H1 (cell line): ENCODE measurements at regions not wholly inside any gene's neighbourhood (a gene's known extent, or its start where the extent isn't known, plus 50 kb on each side); places are given as distances from the start of the nearest gene placed in this dataset.

ENCODE experiments used
- CTCF ChIA-PET: fragments of 300-600 bp; sonication (Branson Sonifier 250); formaldehyde crosslinking; loops from one replicate; lab custom pipeline; 2021; ENCODE audit not compliant: partially characterized antibody; lab: Charles Lee
- POLR2A ChIA-PET: fragments of 300-600 bp; sonication (Branson Sonifier 250); formaldehyde crosslinking; loops from one replicate; lab custom pipeline; 2021; ENCODE audit warnings: inconsistent platforms; ENCODE audit not compliant: partially characterized antibody; lab: Charles Lee
- DNase-seq, 2 experiments: peaks; one replicate each; pipeline versions ENCODE4 v3.0.0 to v3.0.0-alpha.2; 2010 to 2022; ENCODE audit warnings: low spot score in 2 of 2, low read depth in 1 of 2, mixed read lengths in 1 of 2
- FAIRE-seq: peaks from 2 replicates; lab custom pipeline; 2011; peaks lifted over from hg19 to GRCh38; lab: Jason Lieb, UNC
- H2AFZ ChIP-seq: 2 replicates; pipeline ENCODE4 v1.8.1; 2012; ENCODE audit warnings: low read length, inconsistent platforms
- H2AK5ac ChIP-seq: 2 replicates; pipeline ENCODE4 v1.6.1; 2013; ENCODE audit warnings: low read depth, low read length
- H2BK120ac ChIP-seq: replicated peaks from 2 replicates; pipeline ENCODE3; 2013; ENCODE audit warnings: low read depth, low read length, inconsistent platforms
- H2BK12ac ChIP-seq: 2 replicates; pipeline ENCODE4 v1.6.1; 2013; ENCODE audit warnings: low read depth, low read length
- H2BK15ac ChIP-seq: 2 replicates; pipeline ENCODE4 v1.6.1; 2013; ENCODE audit warnings: low read length
- H2BK20ac ChIP-seq: 2 replicates; pipeline ENCODE4 v1.6.1; 2013; ENCODE audit warnings: low read length
- H2BK5ac ChIP-seq: 2 replicates; pipeline ENCODE4 v1.6.1; 2013; ENCODE audit warnings: low read depth, low read length
- H3K14ac ChIP-seq: 2 replicates; pipeline ENCODE4 v1.6.1; 2013; ENCODE audit warnings: inconsistent platforms; ENCODE audit not compliant: insufficient read length
- H3K18ac ChIP-seq: 2 replicates; pipeline ENCODE4 v1.6.1; 2013; ENCODE audit warnings: low read length; ENCODE audit errors: extremely low read depth
- H3K23ac ChIP-seq: 2 replicates; pipeline ENCODE4 v1.6.1; 2013; ENCODE audit warnings: inconsistent platforms; ENCODE audit not compliant: insufficient read length
- H3K23me2 ChIP-seq: 2 replicates; pipeline ENCODE4 v1.6.1; 2013; ENCODE audit warnings: low read depth, low read length
- H3K27ac ChIP-seq: 2 replicates; pipeline ENCODE4 v1.6.1; 2011; ENCODE audit warnings: low read depth, low read length, inconsistent platforms
- H3K27me3 ChIP-seq, 4 experiments: replicated peaks in 1 of 4; 1 replicate in 1 of 4; 2 replicates in 3 of 4; pipeline versions ENCODE4 v1.6.1 to v1.8.1; 2011 to 2013; ENCODE audit warnings: low read length in 3 of 4, mild to moderate bottlenecking in 3 of 4, inconsistent platforms in 2 of 4, mixed read lengths in 2 of 4, moderate library complexity in 1 of 4; ENCODE audit not compliant: control insufficient read depth in 3 of 4, insufficient read depth in 3 of 4; ENCODE audit errors: extremely low read depth in 1 of 4
- H3K36me3 ChIP-seq, 4 experiments: 2 replicates each; pipeline versions ENCODE4 v1.6.1 to v1.8.1; 2011 to 2013; ENCODE audit warnings: mild to moderate bottlenecking in 4 of 4, low read length in 3 of 4, moderate library complexity in 2 of 4, control low read depth in 1 of 4, inconsistent platforms in 1 of 4; ENCODE audit not compliant: insufficient read depth in 4 of 4, control insufficient read depth in 2 of 4
- H3K4ac ChIP-seq: replicated peaks from 2 replicates; pipeline ENCODE3; 2013; ENCODE audit warnings: low read length, low read depth, mixed read lengths, inconsistent platforms; ENCODE audit not compliant: insufficient read length
- H3K4me1 ChIP-seq, 4 experiments: replicated peaks in 1 of 4; 1 replicate in 1 of 4; 2 replicates in 3 of 4; pipeline versions ENCODE4 v1.6.1 to v1.8.1; 2011 to 2013; ENCODE audit warnings: low read length in 3 of 4, inconsistent platforms in 2 of 4, mixed read lengths in 1 of 4; ENCODE audit not compliant: insufficient read depth in 4 of 4, control insufficient read depth in 3 of 4
- H3K4me2 ChIP-seq, 2 experiments: 2 replicates each; pipeline versions ENCODE4 v1.6.1 to v1.8.1; 2011 to 2013; ENCODE audit warnings: low read depth in 2 of 2, low read length in 2 of 2, control low read depth in 1 of 2, inconsistent platforms in 1 of 2, mild to moderate bottlenecking in 1 of 2; ENCODE audit not compliant: insufficient read depth in 1 of 2
- H3K4me3 ChIP-seq, 4 experiments: fragments of 200-600, 300-600 bp in 1 of 4; sonication (generic), shearing (Covaris generic), sonication (Bioruptor Twin) in 1 of 4; 2 replicates each; pipeline versions ENCODE4 v1.5.1 to v1.8.1; 2011 to 2016; ENCODE audit warnings: low read length in 4 of 4, low read depth in 3 of 4, control low read depth in 2 of 4, inconsistent platforms in 2 of 4, mild to moderate bottlenecking in 2 of 4, mixed read lengths in 1 of 4, moderate library complexity in 1 of 4; ENCODE audit not compliant: insufficient read depth in 2 of 4; ENCODE audit errors: extremely low read depth in 1 of 4
- H3K56ac ChIP-seq: replicated peaks from 2 replicates; pipeline ENCODE3; 2013; ENCODE audit warnings: low read depth, mild to moderate bottlenecking, mixed read lengths, low read length, inconsistent platforms; ENCODE audit not compliant: insufficient read length
- H3K79me1 ChIP-seq: 2 replicates; pipeline ENCODE4 v1.6.1; 2013; ENCODE audit warnings: low read depth, low read length, control low read depth
- H3K79me2 ChIP-seq, 2 experiments: 2 replicates each; pipeline versions ENCODE4 v1.6.1 to v1.8.1; 2012 to 2013; ENCODE audit warnings: low read length in 2 of 2, mild to moderate bottlenecking in 2 of 2, inconsistent platforms in 1 of 2; ENCODE audit not compliant: insufficient read depth in 2 of 2, control insufficient read depth in 1 of 2
- H3K9ac ChIP-seq, 4 experiments: replicated peaks in 1 of 4; 1 replicate in 1 of 4; 2 replicates in 3 of 4; pipeline versions ENCODE4 v1.6.1 to v1.8.1; 2011 to 2013; ENCODE audit warnings: low read depth in 3 of 4, low read length in 3 of 4, control low read depth in 2 of 4, mild to moderate bottlenecking in 2 of 4, moderate library complexity in 2 of 4, inconsistent platforms in 1 of 4; ENCODE audit errors: extremely low read depth in 1 of 4
- H3K9me3 ChIP-seq, 2 experiments: 2 replicates each; pipeline versions ENCODE4 v1.6.1 to v1.8.1; 2012 to 2013; ENCODE audit warnings: mild to moderate bottlenecking in 2 of 2, moderate library complexity in 2 of 2, control low read depth in 1 of 2, inconsistent platforms in 1 of 2, low read depth in 1 of 2, low read length in 1 of 2, mixed read lengths in 1 of 2; ENCODE audit not compliant: insufficient read depth in 2 of 2
- H4K20me1 ChIP-seq, 2 experiments: replicated peaks in 1 of 2; 2 replicates each; pipeline versions ENCODE3 to v1.8.1; 2011 to 2013; ENCODE audit warnings: inconsistent platforms in 2 of 2, low read length in 2 of 2, mild to moderate bottlenecking in 1 of 2; ENCODE audit not compliant: insufficient read depth in 2 of 2, control insufficient read depth in 1 of 2
- H4K5ac ChIP-seq: 2 replicates; pipeline ENCODE4 v1.6.1; 2013; ENCODE audit warnings: low read length, low read depth, mixed read lengths, inconsistent platforms; ENCODE audit not compliant: insufficient read length
- H4K8ac ChIP-seq: 2 replicates; pipeline ENCODE4 v1.8.0; 2013; ENCODE audit warnings: mild to moderate bottlenecking, moderate library complexity, low read length, inconsistent platforms; ENCODE audit not compliant: insufficient read depth; ENCODE audit errors: extremely low read depth
- H4K91ac ChIP-seq: replicated peaks from 2 replicates; pipeline ENCODE3; 2013; ENCODE audit warnings: low read length, mixed read lengths, inconsistent platforms; ENCODE audit not compliant: insufficient read length
- BRCA1 ChIP-seq: IDR thresholded peaks from 2 replicates; pipeline ENCODE4 v1.6.1; 2012; ENCODE audit warnings: low read depth, low read length, improper control_type of control experiment
- EP300 ChIP-seq, 2 experiments: IDR thresholded peaks; 1 replicate in 1 of 2; 2 replicates in 1 of 2; pipeline ENCODE4 v1.6.1; 2011 to 2012; ENCODE audit warnings: low read depth in 2 of 2, low read length in 2 of 2, mild to moderate bottlenecking in 2 of 2, borderline replicate concordance in 1 of 2, inconsistent platforms in 1 of 2, moderate library complexity in 1 of 2
- MAX ChIP-seq: IDR thresholded peaks from 2 replicates; pipeline ENCODE4 v1.6.1; 2012; ENCODE audit warnings: inconsistent platforms
- SIN3A ChIP-seq, 2 experiments: IDR thresholded peaks in 1 of 2; conservative IDR thresholded peaks in 1 of 2; 2 replicates each; pipeline ENCODE4 v1.6.1; 2011 to 2012; ENCODE audit warnings: low read length in 2 of 2, improper control_type of control experiment in 1 of 2, low read depth in 1 of 2, mild to moderate bottlenecking in 1 of 2
- SP1 ChIP-seq: IDR thresholded peaks from 2 replicates; pipeline ENCODE4 v1.6.1; 2011; ENCODE audit warnings: low read depth, low read length
- WGBS, 2 experiments: shearing (Covaris generic) in 1 of 2; methylation state at CpG; one replicate each; pipeline versions ENCODE4 v1.1.6 to v1.1.7; 2013 to 2015; ENCODE audit warnings: low lambda C conversion rate in 2 of 2, mixed read lengths in 2 of 2, inconsistent platforms in 1 of 2, low coverage in 1 of 2, missing lambda C conversion rate in 1 of 2; ENCODE audit not compliant: insufficient replicate concordance in 2 of 2, insufficient coverage in 1 of 2, insufficient read length in 1 of 2; ENCODE audit errors: extremely low coverage in 1 of 2, missing lambda C conversion rate in 1 of 2; 5-methylcytosine and 5-hydroxymethylcytosine counted together

- H2BK20ac ChIP-seq = no peak overlapping the region
- H3K4me2 ChIP-seq = no peak overlapping the region
- DNase-seq (no peak), FAIRE-seq (no peak)
- no peak overlapping the region for H2BK5ac ChIP-seq
- H3K9me3 ChIP-seq = no peaks in the 10 kb centered on the region
- H2BK120ac ChIP-seq = no peak overlapping the region
- H3K56ac ChIP-seq = no peak overlapping the region
- no peak overlapping the region for H3K27ac ChIP-seq
- POLR2A ChIA-PET = no interaction called here
- H3K23ac ChIP-seq = no peak overlapping the region
- H3K79me2 ChIP-seq = no peaks in the 10 kb centered on the region
- no peak overlapping the region for H4K91ac ChIP-seq
- H3K4me1 ChIP-seq = no peaks in the 10 kb centered on the region
- no peaks in the 10 kb centered on the region for H4K20me1 ChIP-seq
- H3K4ac ChIP-seq = no peak overlapping the region
- no peak overlapping the region for H3K18ac ChIP-seq
- no peaks in the 10 kb centered on the region for H3K27me3 ChIP-seq
- no peak overlapping the region for H2BK15ac ChIP-seq
- no peak overlapping the region for H4K8ac ChIP-seq
- H3K9ac ChIP-seq = no peak overlapping the region
- H3K4me3 ChIP-seq = no peak overlapping the region
- no peak overlapping the region for H2AK5ac ChIP-seq
- no peaks in the 10 kb centered on the region for H3K36me3 ChIP-seq
- CTCF ChIA-PET = interaction anchor here (0.8 to 3.3 kb wide), 3 partner anchors 9 to 158 kb away, joined by 3 to 13 read pairs (median 3); no protein-coding TSS in a partner anchor
- no peaks in the 10 kb centered on the region for H3K23me2 ChIP-seq
- 96% methylated on average over 2 of the region's 2 CpGs; no CpG with 5 or more reads in 1 of the 2 experiments for WGBS, 2 experiments
- H2BK12ac ChIP-seq = no peak overlapping the region
- H3K14ac ChIP-seq = no peak overlapping the region
- no peak overlapping the region for H4K5ac ChIP-seq
- H3K79me1 ChIP-seq = no peaks in the 10 kb centered on the region
- H2AFZ ChIP-seq = no peak overlapping the region
- TF ChIP-seq SIN3A (conservative IDR thresholded peaks at IDR 0.05 in 1 of 2, IDR thresholded peaks at IDR 0.05 in 1 of 2; ENCODE audit: low read depth in 1 of 2, low read length in 2 of 2) (no peak), MAX (no peak), BRCA1 (no peak), SP1 (no peak), EP300 (IDR thresholded peaks at IDR 0.05; ENCODE audit: borderline replicate concordance in 1 of 2, low read depth in 2 of 2, low read length in 2 of 2) (no peak)
These were observed 364.3 kb upstream of the DPH6 start for GRCh38 chr15:35910227-35910626.
